Stomach smooth muscle (tissue), 2 donors: ENCODE measurements at regions not wholly inside any gene's neighbourhood (a gene's known extent, or its start where the extent isn't known, plus 50 kb on each side); places are given as distances from the start of the nearest gene placed in this dataset.

ENCODE experiments used
- H3K27ac ChIP-seq: one replicate; pipeline ENCODE4 v1.7.0; 2013; ENCODE audit warnings: mild to moderate bottlenecking, low read length, inconsistent platforms
- H3K27me3 ChIP-seq, 2 donors: one replicate each; pipeline ENCODE4 v1.7.0; 2013; ENCODE audit warnings: low read length in 2 of 2; ENCODE audit not compliant: insufficient read depth in 2 of 2, control insufficient read depth in 1 of 2
- H3K36me3 ChIP-seq, 2 donors: one replicate each; pipeline ENCODE4 v1.7.0; 2013; ENCODE audit warnings: low read length in 2 of 2; ENCODE audit not compliant: control insufficient read depth in 2 of 2, insufficient read depth in 2 of 2
- H3K4me1 ChIP-seq: one replicate; pipeline ENCODE4 v1.7.0; 2013; ENCODE audit warnings: low read length; ENCODE audit not compliant: control insufficient read depth, insufficient read depth
- H3K4me3 ChIP-seq, 2 donors: one replicate each; pipeline ENCODE4 v1.7.0; 2013; ENCODE audit warnings: low read length in 2 of 2
- H3K9ac ChIP-seq, 2 donors: one replicate each; pipeline ENCODE4 v1.7.0; 2013; ENCODE audit warnings: low read length in 2 of 2, mild to moderate bottlenecking in 1 of 2
- H3K9me3 ChIP-seq, 2 donors: one replicate each; pipeline ENCODE4 v1.7.0; 2013; ENCODE audit warnings: low read length in 2 of 2; ENCODE audit not compliant: control insufficient read depth in 2 of 2
- donor health status: healthy.
- donor health status: Pancreatic carcinoma.

DNA sequence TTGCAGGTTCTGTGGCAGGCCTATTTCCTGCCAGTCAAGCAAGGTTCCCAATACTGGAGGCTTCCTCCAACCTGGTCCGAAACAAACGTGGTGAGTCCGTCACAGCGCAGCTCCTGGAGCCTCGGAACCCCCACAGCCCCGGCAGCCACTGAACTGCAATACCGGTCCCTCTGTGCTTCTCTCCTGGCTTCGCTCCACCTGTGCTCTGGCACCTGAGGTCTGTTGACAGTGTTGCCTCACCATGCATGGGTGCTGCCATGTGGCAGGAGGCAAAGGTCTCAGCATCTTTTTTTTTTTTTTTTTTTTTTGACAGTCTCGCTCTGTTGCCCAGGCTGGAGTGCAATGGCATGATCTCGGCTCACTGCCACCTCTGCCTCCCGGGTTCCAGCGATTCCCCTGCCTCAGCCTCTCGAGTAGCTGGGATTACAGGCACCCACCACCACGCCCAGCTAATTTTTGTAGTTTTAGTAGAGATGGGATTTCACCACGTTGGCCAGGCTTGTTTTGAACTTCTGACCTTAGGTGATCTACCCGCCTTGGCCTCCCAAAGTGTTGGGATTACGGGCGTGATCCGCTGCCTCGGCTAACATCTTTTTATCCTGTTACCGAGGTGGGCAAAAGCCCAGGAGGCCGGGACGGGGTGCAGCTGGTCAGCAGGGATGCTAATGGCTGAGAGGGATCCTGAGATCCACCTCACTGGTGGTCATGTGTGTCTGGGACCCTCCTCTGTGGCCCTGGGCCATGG, 57.1 kb upstream of the RNU6ATAC start:
- no peaks in the 10 kb centered on the region for H3K27me3 ChIP-seq
- H3K9ac ChIP-seq, result no peak overlapping the region
- H3K9me3 ChIP-seq, result no peaks in the 10 kb centered on the region
- no peaks in the 10 kb centered on the region for H3K4me1 ChIP-seq
- no peak overlapping the region for H3K4me3 ChIP-seq
- H3K27ac ChIP-seq, result no peak overlapping the region
- no peaks in the 10 kb centered on the region for H3K36me3 ChIP-seq

DNA sequence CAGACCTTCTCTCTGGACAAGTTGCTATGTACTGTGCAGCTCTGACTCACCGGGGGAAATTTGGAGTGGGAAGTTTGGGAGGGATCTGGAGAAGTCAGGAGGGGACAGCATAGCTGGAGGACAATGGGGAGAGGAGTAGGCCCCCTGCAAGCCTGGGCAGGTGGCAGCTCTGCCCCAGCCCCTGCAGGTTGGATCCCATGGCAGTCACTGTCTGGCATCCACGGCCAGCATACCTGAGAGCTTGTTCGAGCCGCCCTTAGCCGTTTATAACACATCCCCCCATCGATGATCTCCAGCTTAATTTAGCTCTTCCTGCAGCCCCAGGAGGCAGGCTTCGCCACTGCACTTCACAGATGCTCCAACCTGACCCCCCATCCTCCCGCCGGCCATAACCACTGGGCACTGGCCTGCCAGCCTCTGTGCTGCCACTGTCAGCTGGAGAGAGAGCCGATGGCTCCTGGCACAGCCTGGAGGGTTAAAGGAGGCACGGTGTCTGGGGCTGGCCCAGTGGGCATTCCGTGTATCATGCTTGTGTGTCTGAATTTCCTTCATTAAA, 57.7 kb upstream of the RNU6ATAC start:
- H3K9ac ChIP-seq, result no peak overlapping the region
- H3K4me1 ChIP-seq, result no peaks in the 10 kb centered on the region
- no peak overlapping the region for H3K4me3 ChIP-seq
- H3K9me3 ChIP-seq, result no peaks in the 10 kb centered on the region
- no peaks in the 10 kb centered on the region for H3K36me3 ChIP-seq
- H3K27me3 ChIP-seq, result no peaks in the 10 kb centered on the region
- no peak overlapping the region for H3K27ac ChIP-seq

DNA sequence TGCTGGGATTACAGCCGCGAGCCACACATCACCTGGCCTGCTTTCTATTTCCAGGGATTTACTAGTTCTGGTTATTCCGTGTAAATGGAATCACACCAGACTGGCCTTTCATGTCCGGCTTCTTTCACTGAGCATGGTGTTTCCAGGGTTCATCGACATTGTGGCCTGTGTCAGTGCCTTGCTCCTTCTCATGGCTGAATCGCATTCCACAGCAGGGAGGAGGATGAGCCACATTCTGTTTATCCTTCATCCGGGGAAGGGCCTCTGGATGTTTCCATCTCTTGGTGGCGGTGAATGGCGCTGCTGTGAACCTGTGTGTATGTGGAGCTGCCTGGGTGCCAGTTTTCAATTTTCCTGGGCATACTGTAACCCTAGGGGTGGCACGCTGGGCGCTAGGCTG, 58.7 kb upstream of the RNU6ATAC start:
- no peak overlapping the region for H3K9ac ChIP-seq
- no peak overlapping the region for H3K4me3 ChIP-seq
- H3K27me3 ChIP-seq, result peaks cover 2 to 3% of the 10 kb centered on the region in 2 donors
- H3K4me1 ChIP-seq, result no peaks in the 10 kb centered on the region
- no peaks in the 10 kb centered on the region for H3K9me3 ChIP-seq
- H3K27ac ChIP-seq, result no peak overlapping the region
- H3K36me3 ChIP-seq, result no peaks in the 10 kb centered on the region

DNA sequence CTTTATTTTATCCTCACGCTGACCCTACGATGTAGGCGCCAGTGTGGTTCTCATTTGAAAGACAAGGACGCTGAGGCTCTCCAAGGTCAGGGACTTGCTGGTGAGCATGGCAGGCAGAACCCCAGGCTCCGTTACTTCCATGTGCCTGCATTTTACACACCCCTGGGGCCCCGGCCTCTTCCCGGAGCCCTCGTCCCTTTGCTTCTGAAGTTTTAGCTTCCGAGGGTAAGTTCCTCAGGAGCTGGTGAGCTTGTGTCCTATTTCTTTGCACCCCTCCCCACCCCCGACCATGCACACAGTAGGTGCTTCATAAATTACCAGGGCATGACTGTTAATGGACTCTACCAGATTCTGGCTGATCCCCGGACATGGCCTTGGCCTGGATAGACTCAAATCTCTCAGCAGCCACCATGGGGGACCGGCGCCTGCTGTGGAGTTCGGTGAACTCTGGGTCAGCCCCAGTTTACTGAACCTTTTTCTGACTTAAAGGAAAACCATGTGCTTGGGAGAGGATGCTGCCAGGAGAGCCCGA, 59.3 kb upstream of the RNU6ATAC start:
- H3K36me3 ChIP-seq, result no peaks in the 10 kb centered on the region
- peaks cover 2% of the 10 kb centered on the region for H3K4me1 ChIP-seq
- H3K9me3 ChIP-seq, result no peaks in the 10 kb centered on the region
- H3K27me3 ChIP-seq, result peaks cover 2 to 3% of the 10 kb centered on the region in 2 donors
- no peak overlapping the region for H3K27ac ChIP-seq
- H3K4me3 ChIP-seq, result no peak overlapping the region
- no peak overlapping the region for H3K9ac ChIP-seq

DNA sequence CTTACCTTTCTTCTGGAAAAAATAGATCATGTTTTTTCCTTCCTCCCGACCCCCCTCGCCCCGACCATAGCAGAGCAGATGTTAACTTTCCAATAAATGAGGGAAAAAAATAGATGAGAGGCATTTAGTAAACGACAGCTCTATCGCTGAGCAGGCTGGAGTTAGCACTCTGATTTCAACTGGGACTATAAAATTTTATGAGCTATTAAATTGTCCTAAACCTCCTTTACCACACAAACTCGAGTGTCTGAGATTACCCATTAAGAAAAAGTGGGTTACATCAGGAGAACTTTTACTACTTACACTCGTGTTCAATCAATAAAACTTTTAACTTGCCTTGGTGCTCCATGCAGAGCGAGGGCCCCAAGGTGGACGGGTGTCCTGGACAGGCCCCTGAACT, 59.8 kb upstream of the RNU6ATAC start:
- peaks cover 3% of the 10 kb centered on the region for H3K4me1 ChIP-seq
- H3K9me3 ChIP-seq, result no peaks in the 10 kb centered on the region
- H3K27ac ChIP-seq, result no peak overlapping the region
- H3K36me3 ChIP-seq, result no peaks in the 10 kb centered on the region
- H3K9ac ChIP-seq, result no peak overlapping the region
- peaks cover 2 to 3% of the 10 kb centered on the region in 2 donors for H3K27me3 ChIP-seq
- no peak overlapping the region for H3K4me3 ChIP-seq

DNA sequence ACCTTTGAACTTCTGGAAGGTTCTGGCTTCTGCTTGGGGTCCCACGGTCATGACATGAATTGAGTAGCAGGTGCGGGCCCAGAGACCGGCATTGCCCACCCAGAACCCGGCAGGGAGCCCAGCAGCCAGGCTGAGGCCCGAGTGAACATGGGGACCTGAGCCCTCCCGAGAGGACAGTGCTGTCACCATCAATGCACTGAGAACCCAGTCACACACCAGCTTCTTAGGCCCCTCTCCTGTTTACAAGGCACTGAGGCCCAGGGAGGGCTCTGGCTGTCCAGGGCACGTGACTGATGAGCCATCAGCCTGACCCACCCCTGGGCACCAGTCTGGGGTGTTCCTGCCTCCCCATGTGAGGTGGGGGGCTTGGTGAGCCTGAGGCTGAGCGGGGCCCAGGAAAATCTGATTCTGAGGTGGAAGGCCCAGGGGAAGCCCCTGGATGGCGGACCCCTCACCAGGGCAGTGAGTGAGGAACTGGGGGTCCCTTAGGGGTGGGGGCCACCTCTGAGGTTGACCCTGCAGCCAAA, 60.3 kb upstream of the RNU6ATAC start:
- no peak overlapping the region for H3K4me3 ChIP-seq
- no peak overlapping the region for H3K27ac ChIP-seq
- no peaks in the 10 kb centered on the region for H3K36me3 ChIP-seq
- no peak overlapping the region for H3K9ac ChIP-seq
- no peaks in the 10 kb centered on the region for H3K9me3 ChIP-seq
- peaks cover 2 to 3% of the 10 kb centered on the region in 2 donors for H3K27me3 ChIP-seq
- peaks cover 3% of the 10 kb centered on the region for H3K4me1 ChIP-seq

DNA sequence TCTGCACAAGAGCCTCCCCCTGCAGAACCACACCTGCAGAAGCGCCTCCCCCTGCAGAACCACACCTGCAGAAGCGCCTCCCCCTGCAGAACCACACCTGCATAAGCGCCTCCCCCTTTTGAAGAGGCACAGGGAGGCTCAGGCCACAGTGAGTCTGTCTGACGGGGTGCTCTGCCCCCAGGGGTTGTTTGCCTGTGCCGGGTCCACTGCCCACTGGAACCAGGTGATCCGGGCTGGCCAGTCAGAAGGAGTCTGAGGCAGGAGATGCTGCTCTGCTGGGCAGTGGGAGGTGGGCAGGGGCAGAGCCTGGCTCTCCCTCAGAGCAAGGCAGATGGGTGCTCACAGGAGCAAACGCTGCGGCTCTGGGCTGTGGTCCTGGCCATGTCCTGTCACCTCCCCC, 60.8 kb upstream of the RNU6ATAC start:
- Histone ChIP-seq H3K27me3 (peaks cover 2 to 3% of the 10 kb centered on the region in 2 donors), H3K9me3 (no peaks in the 10 kb centered on the region), H3K4me1 (peaks cover 3% of the 10 kb centered on the region), H3K9ac (no peak overlapping the region), H3K27ac (no peak overlapping the region), H3K36me3 (no peaks in the 10 kb centered on the region), H3K4me3 (no peak overlapping the region)

DNA sequence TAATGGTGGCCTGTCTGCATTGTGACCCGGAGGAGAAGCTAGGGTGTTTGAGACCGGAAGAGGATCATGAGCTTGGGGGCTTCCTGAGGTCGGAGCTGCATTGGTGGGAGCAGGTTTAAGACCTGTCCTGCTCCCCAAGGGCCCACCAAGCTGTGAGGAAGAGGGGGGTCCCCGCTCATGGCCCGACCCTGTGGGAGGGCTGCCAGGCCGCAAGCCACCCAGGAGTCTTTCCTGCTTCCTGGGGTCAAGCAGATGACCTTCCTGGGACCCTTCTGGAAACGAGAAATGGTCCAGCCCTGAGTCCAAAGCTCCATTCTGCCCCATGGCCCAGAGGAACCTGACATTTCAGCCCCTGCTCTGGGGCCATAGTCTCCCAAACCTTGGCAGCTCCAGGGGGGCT, 61.5 kb upstream of the RNU6ATAC start:
- no peak overlapping the region for H3K9ac ChIP-seq
- H3K27me3 ChIP-seq, result peaks cover 2 to 3% of the 10 kb centered on the region in 2 donors
- no peak overlapping the region for H3K27ac ChIP-seq
- peaks cover 8% of the 10 kb centered on the region for H3K4me1 ChIP-seq
- no peak overlapping the region for H3K4me3 ChIP-seq
- H3K9me3 ChIP-seq, result no peaks in the 10 kb centered on the region
- no peaks in the 10 kb centered on the region for H3K36me3 ChIP-seq

DNA sequence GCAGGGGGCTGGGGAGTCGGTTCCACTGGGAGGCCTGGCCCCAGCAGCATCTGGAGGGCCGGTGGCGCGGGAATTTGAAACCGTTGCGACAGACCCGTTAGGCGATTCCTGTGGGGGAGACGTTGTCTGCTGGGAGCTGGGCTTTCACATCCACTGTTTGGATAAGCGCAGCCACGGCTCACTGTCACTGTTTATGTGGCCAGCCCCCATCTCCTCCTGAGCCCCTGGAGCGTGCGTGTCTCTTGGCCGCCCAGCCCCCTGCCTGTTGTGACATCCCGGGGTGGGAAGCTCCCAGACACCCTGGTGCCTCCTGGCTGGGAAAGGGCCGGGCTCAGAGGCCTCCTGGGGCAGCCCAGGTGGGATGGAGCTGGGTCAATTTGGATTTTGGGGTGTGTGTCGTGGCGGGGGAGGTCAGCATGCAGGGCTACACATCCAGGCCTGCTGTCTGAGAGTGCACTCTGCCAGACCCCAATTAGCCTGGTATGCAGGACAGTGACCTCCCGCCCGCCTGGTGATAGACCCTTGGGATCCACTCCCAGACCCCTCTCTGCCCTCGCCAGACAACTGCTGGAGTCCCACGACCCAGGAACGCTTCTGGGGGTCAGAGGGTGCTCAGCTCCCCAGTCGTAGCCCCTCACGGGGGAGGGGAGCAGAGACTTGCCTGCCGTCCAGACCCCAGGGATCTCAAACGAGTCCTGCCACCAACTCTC, 62.0 kb upstream of the RNU6ATAC start:
- Histone ChIP-seq H3K36me3 (no peaks in the 10 kb centered on the region), H3K27ac (no peak overlapping the region), H3K4me3 (no peak overlapping the region), H3K9ac (no peak overlapping the region), H3K9me3 (no peaks in the 10 kb centered on the region), H3K27me3 (peaks cover 2 to 3% of the 10 kb centered on the region in 2 donors), H3K4me1 (peaks cover 14% of the 10 kb centered on the region)

DNA sequence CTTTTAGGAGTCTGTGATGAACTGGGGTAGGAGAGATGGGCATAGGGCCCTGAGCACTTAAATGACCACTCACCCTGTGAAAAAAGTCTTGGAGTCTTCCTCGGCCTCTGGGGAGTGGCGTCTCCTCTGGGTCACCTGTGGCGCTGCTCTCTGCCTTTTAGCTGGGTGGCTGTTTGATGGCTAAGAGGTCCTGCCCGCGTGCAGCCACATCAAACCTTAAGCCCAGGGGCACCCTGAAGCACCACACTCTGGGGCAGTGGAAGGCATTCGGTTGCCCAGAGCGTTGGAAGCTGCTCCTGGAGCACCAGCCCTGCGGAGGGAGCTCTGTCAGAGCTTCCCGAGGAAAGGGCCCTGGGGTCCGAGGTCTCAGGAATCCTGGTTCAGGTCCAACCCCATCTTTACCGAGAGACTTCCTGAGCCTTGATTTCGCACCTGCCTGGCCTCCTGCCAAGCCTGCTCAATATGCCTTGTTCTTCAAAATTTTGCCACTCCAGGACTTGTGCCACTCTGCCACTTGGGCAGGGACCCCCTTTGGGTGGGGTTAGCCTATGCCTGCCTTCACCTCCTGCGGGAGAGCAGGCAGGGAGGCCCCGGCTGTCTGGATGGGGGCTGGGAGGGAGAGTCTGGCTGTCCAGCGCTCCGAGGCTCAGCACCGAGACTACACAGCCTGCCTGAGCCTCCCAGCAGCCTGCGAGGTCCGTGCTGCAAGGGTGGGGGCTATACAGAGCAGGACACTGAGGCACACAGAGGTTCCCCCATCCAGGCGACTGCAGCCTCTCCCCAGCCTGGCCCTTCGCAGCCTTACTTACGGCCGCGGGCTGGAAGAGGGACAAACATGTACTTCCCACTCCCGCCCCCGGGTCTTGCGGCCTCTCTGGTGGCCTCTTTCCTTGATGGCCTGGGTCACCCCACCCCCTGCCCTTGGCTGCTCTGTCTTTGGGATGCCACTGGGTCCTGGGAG, 63.4 kb upstream of the RNU6ATAC start:
- Histone ChIP-seq H3K9ac (no peak overlapping the region), H3K36me3 (no peaks in the 10 kb centered on the region), H3K9me3 (no peaks in the 10 kb centered on the region), H3K4me3 (no peak overlapping the region), H3K4me1 (peaks cover 22% of the 10 kb centered on the region), H3K27me3 (peaks cover 2 to 3% of the 10 kb centered on the region in 2 donors), H3K27ac (no peak overlapping the region)
